Mesothelial cell of epicardium (in vitro differentiated cells): ENCODE measurements at regions not wholly inside any gene's neighbourhood (a gene's known extent, or its start where the extent isn't known, plus 50 kb on each side); places are given as distances from the start of the nearest gene placed in this dataset.

Source experiments
- DNase-seq, 2 experiments: peaks; one replicate each; pipeline ENCODE4 v3.0.0; 2021; ENCODE audit warnings: low spot score in 2 of 2; ENCODE audit not compliant: unreplicated experiment in 2 of 2
- H3K27ac Mint-ChIP-seq: 2 replicates; pipeline ENCODE4 v1.8.0; 2021; ENCODE audit warnings: mixed read lengths
- H3K27me3 Mint-ChIP-seq: 2 replicates; pipeline ENCODE4 v1.8.0; 2021; ENCODE audit warnings: low read depth, mixed read lengths
- H3K36me3 Mint-ChIP-seq: 2 replicates; pipeline ENCODE4 v1.8.0; 2021; ENCODE audit warnings: mixed read lengths
- H3K4me1 Mint-ChIP-seq: 2 replicates; pipeline ENCODE4 v1.8.0; 2021; ENCODE audit warnings: mixed read lengths
- H3K4me3 Mint-ChIP-seq: 2 replicates; pipeline ENCODE4 v1.8.0; 2021; ENCODE audit warnings: mild to moderate bottlenecking, moderate library complexity, mixed read lengths
- H3K9me3 Mint-ChIP-seq: 2 replicates; pipeline ENCODE4 v1.8.0; 2021; ENCODE audit warnings: mixed read lengths
- TF ChIP-seq, protein P1 (sequence below): fragments of 200-600 bp; sonication (generic); IDR thresholded peaks from one replicate; pipeline ENCODE4 v1.5.0; 2021; ENCODE audit warnings: antibody characterized with exemption; ENCODE audit not compliant: unreplicated experiment

DNA sequence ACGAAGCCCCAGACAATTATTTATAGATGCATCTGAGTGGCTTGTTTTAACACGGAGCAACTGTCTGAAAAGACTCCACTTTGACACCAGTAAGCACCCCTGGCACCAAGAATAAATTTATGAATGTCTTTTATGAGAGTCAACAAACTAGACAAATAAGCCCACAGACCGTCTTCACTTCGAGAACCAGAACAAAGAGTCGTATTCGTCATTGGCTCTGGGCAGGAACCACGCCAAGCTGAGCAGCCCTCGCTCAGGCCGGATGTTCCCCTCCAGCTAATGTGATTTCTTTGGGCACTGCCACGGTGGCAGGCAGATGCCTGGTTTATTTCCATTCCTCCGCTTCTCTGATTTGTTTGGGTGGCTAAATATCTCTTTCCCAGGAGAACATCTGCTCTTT is 91.9 kb upstream of the STC2 start:
- Mint-ChIP-seq H3K4me1 (no peaks in the 10 kb centered on the region), H3K27me3 (peaks cover 6% of the 10 kb centered on the region), H3K4me3 (no peak overlapping the region), H3K27ac (no peak overlapping the region), H3K36me3 (no peaks in the 10 kb centered on the region), H3K9me3 (peaks cover 22% of the 10 kb centered on the region)
- no peak for DNase-seq
- TF ChIP-seq, protein P1, sequence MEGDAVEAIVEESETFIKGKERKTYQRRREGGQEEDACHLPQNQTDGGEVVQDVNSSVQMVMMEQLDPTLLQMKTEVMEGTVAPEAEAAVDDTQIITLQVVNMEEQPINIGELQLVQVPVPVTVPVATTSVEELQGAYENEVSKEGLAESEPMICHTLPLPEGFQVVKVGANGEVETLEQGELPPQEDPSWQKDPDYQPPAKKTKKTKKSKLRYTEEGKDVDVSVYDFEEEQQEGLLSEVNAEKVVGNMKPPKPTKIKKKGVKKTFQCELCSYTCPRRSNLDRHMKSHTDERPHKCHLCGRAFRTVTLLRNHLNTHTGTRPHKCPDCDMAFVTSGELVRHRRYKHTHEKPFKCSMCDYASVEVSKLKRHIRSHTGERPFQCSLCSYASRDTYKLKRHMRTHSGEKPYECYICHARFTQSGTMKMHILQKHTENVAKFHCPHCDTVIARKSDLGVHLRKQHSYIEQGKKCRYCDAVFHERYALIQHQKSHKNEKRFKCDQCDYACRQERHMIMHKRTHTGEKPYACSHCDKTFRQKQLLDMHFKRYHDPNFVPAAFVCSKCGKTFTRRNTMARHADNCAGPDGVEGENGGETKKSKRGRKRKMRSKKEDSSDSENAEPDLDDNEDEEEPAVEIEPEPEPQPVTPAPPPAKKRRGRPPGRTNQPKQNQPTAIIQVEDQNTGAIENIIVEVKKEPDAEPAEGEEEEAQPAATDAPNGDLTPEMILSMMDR: no peak

DNA sequence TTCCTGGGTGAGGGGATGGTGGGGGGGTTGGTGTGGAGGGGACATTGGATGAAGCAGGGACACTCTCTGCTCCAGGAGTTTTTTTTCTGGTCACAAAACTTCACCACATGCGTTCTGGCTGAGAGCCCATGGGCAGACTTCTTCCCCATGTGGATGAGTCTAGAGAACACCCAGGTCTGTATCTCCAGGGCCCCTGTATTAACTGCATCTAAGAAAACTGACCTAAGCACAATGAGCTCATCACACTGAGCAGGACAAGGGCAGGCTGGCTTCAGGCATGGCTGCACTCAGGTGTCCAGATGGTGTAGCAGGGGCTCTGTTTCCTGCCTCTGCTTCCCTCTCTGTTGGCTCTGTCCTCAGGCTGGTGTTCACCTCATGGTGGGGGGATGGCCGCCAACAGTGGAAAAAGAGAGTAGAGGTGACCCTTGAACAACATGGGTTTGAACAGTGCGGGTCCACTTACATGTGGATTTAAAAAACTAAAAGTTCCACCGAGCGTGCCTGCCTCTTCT is 85.3 kb upstream of the STC2 start:
- no peak for DNase-seq

DNA sequence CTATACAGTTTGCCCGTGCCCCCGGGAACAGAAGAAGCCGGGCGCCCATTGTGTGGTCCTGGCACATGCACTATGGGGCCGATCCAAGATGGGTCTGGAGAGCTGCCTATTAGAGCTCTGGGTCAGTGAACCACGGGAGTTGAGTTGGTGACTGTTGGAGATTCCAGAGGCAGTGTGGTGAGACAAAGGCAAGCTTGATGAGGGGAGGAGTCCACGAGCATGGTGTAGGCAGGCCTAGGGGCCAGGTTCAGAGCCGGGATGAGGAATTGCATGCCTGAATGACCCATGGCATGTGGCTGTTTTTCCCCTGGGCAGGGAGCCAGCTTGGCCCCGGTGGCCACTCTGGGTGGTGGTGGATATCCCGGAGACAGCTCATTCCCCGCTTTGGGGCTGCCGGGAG is 84.4 kb upstream of the STC2 start:
- Mint-ChIP-seq H3K4me1 (no peaks in the 10 kb centered on the region), H3K27me3 (peaks cover 5% of the 10 kb centered on the region), H3K9me3 (peaks cover 11% of the 10 kb centered on the region), H3K4me3 (no peak overlapping the region), H3K36me3 (no peaks in the 10 kb centered on the region), H3K27ac (no peak overlapping the region)
- no peak for DNase-seq
- TF ChIP-seq, protein P1: no peak

More for the DNA sequence above, 85.3 kb upstream of the STC2 start:
- peaks cover 5% of the 10 kb centered on the region for H3K27me3 Mint-ChIP-seq
- H3K4me1 Mint-ChIP-seq: no peaks in the 10 kb centered on the region
- TF ChIP-seq, protein P1: no peak
- H3K36me3 Mint-ChIP-seq: no peaks in the 10 kb centered on the region
- peaks cover 15% of the 10 kb centered on the region for H3K9me3 Mint-ChIP-seq
- H3K4me3 Mint-ChIP-seq: no peak overlapping the region
- H3K27ac Mint-ChIP-seq: no peak overlapping the region

DNA sequence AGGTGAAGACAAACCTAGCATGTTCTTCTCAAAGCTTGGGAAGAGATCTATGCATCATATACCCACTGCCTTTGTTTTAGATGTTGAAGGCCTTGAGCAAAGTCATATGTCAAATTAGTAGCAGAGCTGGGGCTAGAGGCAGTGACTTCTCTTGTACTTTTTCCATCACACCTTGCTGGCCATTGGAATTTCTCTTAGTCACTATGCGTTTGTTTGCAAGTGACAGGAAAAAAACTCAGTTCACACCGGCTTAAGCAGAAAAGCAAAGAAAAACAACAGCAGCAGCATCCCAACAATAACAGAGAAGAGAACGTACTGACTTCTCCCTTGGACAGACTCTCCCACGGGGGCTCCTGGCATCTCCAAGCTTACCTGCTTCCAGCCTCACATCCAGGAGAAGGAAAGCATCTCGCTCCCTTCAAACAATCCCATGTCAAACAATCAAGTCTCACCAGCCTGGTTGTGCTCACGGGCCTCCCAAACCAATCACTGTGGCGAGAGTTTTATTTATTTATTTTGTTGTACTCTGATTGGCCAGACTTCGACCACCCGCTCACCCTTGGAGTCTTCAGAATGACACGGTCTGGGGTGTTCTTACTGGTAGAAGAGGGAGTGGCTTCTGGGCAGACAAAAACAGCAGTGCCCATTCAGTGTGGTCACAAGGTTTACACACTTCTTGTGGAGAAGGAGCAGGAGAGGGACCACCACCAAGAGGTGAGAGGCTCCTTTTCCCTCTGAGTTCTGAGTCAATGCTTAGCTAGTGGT is 83.8 kb upstream of the STC2 start:
- peaks cover 4% of the 10 kb centered on the region for H3K27me3 Mint-ChIP-seq
- TF ChIP-seq, protein P1: no peak
- peaks cover 8% of the 10 kb centered on the region for H3K9me3 Mint-ChIP-seq
- H3K4me3 Mint-ChIP-seq: no peak overlapping the region
- no peaks in the 10 kb centered on the region for H3K36me3 Mint-ChIP-seq
- H3K27ac Mint-ChIP-seq: no peak overlapping the region
- no peak for DNase-seq
- no peaks in the 10 kb centered on the region for H3K4me1 Mint-ChIP-seq

DNA sequence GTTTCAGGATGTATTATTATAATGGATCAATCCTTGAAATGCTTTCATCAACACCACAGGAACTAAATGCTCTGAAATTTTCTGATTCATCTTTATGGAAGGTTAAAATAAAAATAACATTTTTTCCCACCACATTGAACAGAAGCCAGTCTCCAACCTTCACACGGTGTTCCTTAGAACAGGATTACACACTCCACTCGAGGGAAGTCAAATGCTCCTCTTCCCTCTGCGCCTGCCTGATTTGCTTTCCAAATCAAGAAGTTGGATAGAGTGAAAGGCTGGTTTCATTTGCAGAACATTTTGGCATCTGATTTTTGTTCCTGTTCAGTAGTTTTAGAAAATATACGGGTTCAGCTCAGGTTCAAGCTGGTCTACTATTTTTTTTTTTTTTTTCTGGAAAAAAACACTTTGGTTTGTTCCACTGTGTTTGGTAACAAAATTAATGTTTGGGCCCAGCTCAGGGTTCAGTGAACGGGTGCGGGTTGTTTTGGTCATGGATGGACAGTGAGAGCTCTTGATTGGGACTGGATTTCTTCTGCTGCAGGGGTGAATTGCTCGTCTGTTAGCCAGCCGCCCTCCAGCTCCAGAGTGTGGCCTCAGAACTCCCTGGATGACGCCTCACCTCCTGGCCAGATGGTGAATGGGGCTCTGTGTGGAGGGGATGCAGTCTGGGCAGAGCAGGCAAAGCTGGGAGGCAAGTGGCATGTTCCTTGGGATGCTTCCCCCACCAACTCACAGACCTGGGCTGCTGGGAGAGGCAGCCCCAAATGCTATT is 82.4 kb upstream of the STC2 start:
- Mint-ChIP-seq H3K4me3 (no peak overlapping the region), H3K36me3 (no peaks in the 10 kb centered on the region), H3K27me3 (peaks cover 2% of the 10 kb centered on the region), H3K27ac (no peak overlapping the region), H3K9me3 (no peaks in the 10 kb centered on the region), H3K4me1 (no peaks in the 10 kb centered on the region)
- DNase-seq: no peak
- TF ChIP-seq, protein P1: no peak
